ENCODE measurements at regions not wholly inside any gene's neighbourhood (a gene's known extent, or its start where the extent isn't known, plus 50 kb on each side); places are given as distances from the start of the nearest gene placed in this dataset.
"Not testable (repeated sequence)": the region's sequence is repeated elsewhere in the genome, so short reads cannot be mapped to it uniquely, and the experiment has no call there.

DNA sequence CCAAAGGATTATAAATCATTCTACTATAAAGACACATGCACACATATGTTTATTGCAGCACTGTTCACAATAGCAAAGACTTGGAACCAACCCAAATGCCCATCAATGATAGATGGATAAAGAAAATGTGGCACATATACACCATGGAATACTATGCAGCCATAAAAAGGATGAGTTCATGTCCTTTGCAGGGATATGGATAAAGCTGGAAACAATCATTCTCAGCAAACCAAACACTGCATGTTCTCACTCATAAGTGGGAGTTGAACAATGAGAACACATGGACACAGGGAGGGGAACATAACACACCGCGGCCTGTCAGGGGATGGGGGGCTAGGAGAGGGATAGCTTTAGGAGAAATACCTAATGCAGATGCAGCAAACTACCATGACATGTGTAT, 135.1 kb upstream of the PDE4B start:
- H3K4me3 Mint-ChIP-seq; H3K4me1 Mint-ChIP-seq (ENCODE audit: low read depth); H3K27ac Mint-ChIP-seq; H3K27me3 Mint-ChIP-seq; H3K9me3 Mint-ChIP-seq (ENCODE audit: low read depth); H3K36me3 Mint-ChIP-seq: not testable (repeated sequence)

DNA sequence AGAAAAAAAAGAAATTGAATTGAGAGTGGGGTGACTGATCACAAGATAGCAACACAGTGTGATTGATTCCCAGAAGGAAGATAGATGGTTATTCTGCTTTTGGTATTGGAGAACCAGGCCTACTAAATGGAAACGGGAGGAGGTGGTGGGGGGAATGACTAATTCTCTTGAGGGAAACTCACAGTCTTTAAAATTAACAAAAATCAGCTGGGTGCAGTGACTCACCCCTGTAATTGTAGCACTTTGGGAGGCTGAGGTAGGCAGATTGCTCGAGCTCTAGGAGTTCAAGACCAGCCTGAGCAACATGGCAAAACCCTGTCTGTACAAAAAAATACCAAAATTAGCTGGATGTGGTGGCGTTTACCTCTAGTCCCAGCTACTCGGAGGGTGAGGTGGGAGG, 134.6 kb upstream of the PDE4B start:
- Mint-ChIP-seq H3K27me3 (no peaks in the 10 kb centered on the region), H3K4me1 (ENCODE audit: low read depth) (no peaks in the 10 kb centered on the region), H3K9me3 (ENCODE audit: low read depth) (no peaks in the 10 kb centered on the region), H3K4me3 (no peak overlapping the region), H3K27ac (no peak overlapping the region), H3K36me3 (no peaks in the 10 kb centered on the region)

DNA sequence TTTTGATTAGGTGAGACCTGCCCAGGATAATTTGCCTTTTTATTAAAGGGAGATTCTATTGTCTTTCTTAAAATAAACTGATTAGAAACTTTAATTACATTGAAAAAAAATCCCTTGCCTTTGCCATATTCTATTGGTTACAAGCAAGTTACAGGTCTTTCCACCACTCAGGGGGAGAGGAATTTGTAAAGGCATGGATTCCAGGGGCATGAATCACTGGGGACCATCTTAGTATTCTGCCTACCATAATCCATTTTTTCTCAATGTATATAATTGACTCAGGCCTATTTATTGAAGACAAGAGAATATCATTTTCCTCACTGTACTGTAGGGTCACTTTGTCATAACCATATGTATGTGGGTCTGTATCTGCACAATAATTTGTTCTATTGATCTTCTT, 124.3 kb upstream of the PDE4B start:
- Mint-ChIP-seq H3K27ac (no peak overlapping the region), H3K36me3 (peaks cover 6% of the 10 kb centered on the region), H3K4me3 (no peak overlapping the region), H3K9me3 (ENCODE audit: low read depth) (peaks cover 18% of the 10 kb centered on the region), H3K27me3 (peaks cover 21% of the 10 kb centered on the region), H3K4me1 (ENCODE audit: low read depth) (no peaks in the 10 kb centered on the region)

DNA sequence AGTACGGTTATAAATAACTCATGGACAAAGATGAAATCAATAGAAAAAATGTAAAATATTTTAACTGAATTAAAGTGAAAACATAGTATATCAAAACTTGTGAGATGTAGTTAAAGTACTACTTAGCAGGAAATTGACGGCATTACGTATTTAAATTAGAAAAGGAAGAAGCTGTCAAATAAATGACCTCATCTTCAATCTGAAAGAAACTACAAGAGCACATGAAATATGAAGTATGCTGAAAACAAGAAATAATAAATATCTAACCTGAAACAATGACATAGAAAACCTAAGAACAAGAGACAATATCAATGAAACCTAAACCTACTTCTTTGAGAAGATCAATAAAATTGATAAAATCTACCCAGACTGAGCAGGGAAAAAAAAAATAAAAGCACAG, 122.2 kb upstream of the PDE4B start:
- peaks cover 9% of the 10 kb centered on the region for H3K9me3 Mint-ChIP-seq (ENCODE audit: low read depth)
- H3K27ac Mint-ChIP-seq = no peak overlapping the region
- H3K27me3 Mint-ChIP-seq = peaks cover 15% of the 10 kb centered on the region
- H3K4me1 Mint-ChIP-seq (ENCODE audit: low read depth) = no peaks in the 10 kb centered on the region
- no peak overlapping the region for H3K4me3 Mint-ChIP-seq
- peaks cover 5% of the 10 kb centered on the region for H3K36me3 Mint-ChIP-seq

DNA sequence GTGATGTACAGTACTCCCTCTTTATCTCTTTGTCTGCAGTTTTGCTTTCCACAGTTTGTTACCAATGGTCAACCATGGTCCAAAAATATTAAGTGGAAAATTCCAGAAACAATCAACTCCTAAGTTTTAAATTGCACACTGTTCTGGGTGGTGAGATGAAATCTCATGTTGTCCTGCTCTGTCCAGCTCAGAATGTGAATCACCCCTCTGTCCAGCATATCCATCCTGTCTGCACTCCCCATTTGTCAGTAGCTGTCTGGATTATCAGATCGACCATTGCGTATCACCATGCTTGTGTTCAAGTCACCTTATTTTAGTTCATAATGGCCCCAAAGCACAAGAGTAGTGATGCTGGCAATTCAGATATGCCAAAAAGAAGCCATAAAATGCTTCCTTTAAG, 118.2 kb upstream of the PDE4B start:
- H3K36me3 Mint-ChIP-seq = peaks cover 2% of the 10 kb centered on the region
- H3K4me3 Mint-ChIP-seq = no peak overlapping the region
- no peaks in the 10 kb centered on the region for H3K4me1 Mint-ChIP-seq (ENCODE audit: low read depth)

DNA sequence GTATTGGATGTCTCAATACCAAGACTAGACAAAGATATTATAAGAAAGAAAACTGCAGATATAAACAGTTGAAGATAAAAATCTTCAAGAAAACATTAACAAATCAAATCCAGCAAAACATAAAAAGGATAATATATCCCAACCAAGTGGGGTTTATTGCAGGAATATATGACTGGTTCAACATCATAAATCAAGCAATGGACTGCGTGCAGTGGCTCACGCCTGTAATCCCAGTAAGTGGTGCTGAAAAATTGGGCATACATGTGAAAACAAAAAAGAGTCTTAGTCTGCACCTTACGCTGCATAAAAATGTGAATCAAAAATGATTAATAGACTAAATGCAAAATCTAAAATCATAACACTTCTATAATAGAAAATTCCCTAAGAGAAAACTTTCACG, 112.9 kb upstream of the PDE4B start:
- Mint-ChIP-seq H3K9me3 (ENCODE audit: low read depth) (no peaks in the 10 kb centered on the region), H3K4me1 (ENCODE audit: low read depth) (no peaks in the 10 kb centered on the region), H3K27me3 (peaks cover 7% of the 10 kb centered on the region), H3K4me3 (no peak overlapping the region), H3K36me3 (no peaks in the 10 kb centered on the region), H3K27ac (no peak overlapping the region)

More for the DNA sequence above, 118.2 kb upstream of the PDE4B start:
- Mint-ChIP-seq H3K9me3 (ENCODE audit: low read depth) (no peaks in the 10 kb centered on the region), H3K27me3 (peaks cover 5% of the 10 kb centered on the region), H3K27ac (no peak overlapping the region)

DNA sequence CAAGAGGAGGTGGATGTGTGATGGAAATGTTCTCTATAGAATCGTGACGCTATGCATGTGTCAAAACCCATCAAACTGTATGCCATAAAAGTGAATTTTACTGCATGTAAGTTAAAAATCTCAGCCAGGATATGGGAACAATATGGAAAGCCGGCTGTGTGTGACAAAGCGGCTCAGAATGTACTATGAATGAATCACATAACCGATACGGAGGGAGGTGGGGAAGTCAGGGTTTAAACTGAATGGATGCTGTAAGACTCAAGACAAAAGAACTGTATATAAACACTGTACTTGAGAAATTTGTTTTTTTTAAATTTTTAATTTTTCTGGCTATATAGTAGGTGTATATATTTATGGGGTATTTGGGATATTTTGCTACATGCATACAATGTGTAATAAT, 111.6 kb upstream of the PDE4B start:
- Mint-ChIP-seq H3K27ac (no peak overlapping the region), H3K27me3 (peaks cover 7% of the 10 kb centered on the region), H3K4me1 (ENCODE audit: low read depth) (no peaks in the 10 kb centered on the region), H3K4me3 (no peak overlapping the region), H3K9me3 (ENCODE audit: low read depth) (no peaks in the 10 kb centered on the region), H3K36me3 (no peaks in the 10 kb centered on the region)

DNA sequence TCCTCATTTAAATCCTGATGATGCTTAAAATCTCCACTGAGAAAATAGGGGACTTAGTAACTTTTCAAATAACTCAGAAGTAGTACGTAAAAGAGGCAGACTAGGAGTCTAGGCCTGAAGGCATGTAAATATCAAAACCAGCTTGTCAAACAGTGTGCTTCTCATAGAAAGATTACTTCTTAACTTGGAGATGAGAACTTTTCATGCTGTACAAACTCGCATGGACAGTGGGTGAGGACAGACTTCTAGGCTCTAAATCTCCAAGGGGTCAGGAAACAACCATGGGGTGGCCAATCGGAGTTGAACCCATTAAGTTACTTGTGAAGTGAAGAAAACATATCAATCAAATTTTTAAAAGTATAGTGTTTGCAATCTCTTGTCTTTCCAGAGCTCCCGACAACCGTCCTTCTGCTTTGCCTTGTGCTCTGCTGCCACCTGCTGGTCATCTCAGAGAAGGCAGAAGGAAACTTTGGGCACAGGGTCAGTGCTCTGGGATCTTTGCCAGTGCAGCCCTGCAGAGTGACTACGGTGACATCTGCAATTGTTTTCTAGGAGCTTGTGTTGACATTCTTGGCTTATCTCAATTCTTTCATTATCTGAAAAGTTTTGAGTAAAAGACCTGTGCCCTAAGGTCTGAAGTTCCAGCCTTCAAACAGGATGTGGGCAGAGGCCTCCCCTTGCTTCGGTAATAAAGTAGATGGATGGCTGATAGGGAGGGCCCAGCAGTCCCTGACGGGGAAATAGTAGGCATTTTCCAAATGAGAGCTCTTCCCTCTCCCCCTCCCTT, 105.1 kb upstream of the PDE4B start:
- no peak overlapping the region for H3K27ac Mint-ChIP-seq
- H3K4me3 Mint-ChIP-seq = no peak overlapping the region
- no peaks in the 10 kb centered on the region for H3K36me3 Mint-ChIP-seq
- H3K4me1 Mint-ChIP-seq (ENCODE audit: low read depth) = peaks cover 3% of the 10 kb centered on the region
- H3K9me3 Mint-ChIP-seq (ENCODE audit: low read depth) = no peaks in the 10 kb centered on the region
- peaks cover 7% of the 10 kb centered on the region for H3K27me3 Mint-ChIP-seq

DNA sequence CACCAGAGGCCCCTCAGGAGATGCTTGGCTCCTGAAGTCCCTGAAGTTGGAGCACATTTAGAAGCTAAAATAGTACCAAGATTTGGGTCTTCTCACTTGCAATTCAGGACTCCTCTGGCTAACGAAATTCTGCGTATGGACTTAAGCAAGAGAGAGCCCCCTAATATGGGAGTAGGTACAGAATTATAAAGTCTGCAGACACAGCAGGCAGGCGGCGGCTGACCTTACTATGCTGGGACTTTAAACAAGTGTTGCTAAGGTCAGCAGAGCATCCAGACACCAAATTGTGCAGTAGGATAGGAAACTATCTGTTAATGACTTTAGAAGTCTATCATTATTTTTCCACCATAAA, 104.5 kb upstream of the PDE4B start:
- Mint-ChIP-seq H3K4me1 (ENCODE audit: low read depth) (peaks cover 3% of the 10 kb centered on the region), H3K9me3 (ENCODE audit: low read depth) (no peaks in the 10 kb centered on the region), H3K36me3 (no peaks in the 10 kb centered on the region), H3K27me3 (peaks cover 7% of the 10 kb centered on the region), H3K4me3 (no peak overlapping the region), H3K27ac (no peak overlapping the region)

DNA sequence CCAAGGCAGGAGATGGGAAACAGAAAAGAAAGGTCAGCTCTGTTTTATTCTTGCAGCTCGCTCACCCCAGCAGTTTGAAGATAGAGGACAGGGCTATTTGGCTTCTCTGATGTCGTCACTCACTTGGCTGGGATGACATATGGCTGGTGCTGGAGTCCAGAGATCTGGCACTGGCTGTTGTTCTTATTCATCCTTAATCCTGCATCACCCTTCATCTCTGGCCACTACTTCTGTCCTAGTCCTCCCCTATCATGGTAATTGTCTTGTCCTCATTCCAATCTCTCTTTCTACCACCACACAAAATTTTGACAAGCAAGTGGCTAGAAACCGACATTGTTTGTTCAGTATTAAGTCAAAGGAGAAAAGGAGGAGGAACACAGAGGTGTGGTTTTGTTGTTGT, 103.8 kb upstream of the PDE4B start:
- H3K27me3 Mint-ChIP-seq = peaks cover 3% of the 10 kb centered on the region
- no peak overlapping the region for H3K27ac Mint-ChIP-seq
- H3K9me3 Mint-ChIP-seq (ENCODE audit: low read depth) = no peaks in the 10 kb centered on the region
- no peak overlapping the region for H3K4me3 Mint-ChIP-seq
- H3K36me3 Mint-ChIP-seq = no peaks in the 10 kb centered on the region
- H3K4me1 Mint-ChIP-seq (ENCODE audit: low read depth) = peaks cover 3% of the 10 kb centered on the region

DNA sequence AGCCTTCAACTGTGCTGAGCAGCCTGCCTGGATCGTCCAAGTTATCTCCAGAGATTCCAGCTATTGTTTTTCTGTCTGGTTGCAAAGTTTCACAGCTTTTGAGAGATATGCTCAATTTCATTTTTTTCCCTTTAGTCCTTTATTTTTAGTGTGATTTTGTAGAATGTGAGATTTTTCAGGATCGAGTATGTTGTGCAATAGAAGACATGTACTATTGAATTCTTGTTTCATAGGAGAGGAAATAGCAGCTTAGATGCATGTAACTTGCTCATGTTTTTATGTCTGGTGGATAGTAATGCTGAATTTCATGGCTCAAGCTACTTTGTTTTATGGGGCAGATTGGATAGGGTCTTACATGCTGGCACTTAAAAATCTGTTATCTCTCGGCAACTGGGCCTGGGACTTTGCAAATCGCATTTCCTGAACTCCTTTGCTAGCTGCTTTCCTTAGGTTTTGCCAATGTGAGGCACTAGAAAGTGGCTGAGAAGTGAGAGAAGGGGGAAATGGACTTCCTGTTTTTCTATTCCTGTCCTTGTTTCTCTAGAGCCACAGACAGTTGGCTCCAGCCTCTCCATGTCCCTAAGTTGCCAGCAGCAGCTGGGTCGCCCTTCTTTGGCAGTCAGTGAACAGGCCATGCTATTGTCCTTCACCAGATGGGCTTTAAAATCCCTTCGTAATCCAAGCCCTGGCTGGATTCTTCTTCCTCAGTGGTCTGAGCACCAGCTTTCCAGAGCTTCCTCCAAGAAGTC, 101.4 kb upstream of the PDE4B start:
- no peak overlapping the region for H3K4me3 Mint-ChIP-seq
- no peak overlapping the region for H3K27ac Mint-ChIP-seq

DNA sequence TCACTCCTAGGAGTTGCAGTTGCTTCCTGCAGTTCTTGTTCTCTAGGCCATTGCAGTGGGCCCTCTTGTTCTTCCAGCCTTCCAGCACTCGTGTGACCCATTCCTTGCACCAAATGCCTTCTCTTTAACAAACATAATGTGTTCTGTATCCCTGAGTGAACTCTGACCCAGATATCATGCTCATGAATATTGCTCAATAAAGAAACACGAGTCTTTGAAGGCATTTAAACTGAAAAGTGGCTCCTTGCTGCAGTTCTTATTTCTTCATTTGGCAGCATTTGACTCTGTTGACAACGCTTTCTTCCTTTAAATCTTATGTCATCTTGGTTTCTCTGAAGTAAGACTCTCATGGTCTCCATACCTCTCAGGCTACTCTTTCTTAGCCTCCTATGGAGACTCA, 100.7 kb upstream of the PDE4B start:
- peaks cover 3% of the 10 kb centered on the region for H3K4me1 Mint-ChIP-seq (ENCODE audit: low read depth)
- H3K9me3 Mint-ChIP-seq (ENCODE audit: low read depth) = no peaks in the 10 kb centered on the region
- H3K36me3 Mint-ChIP-seq = no peaks in the 10 kb centered on the region
- H3K27me3 Mint-ChIP-seq = no peaks in the 10 kb centered on the region
- H3K27ac Mint-ChIP-seq = no peak overlapping the region
- H3K4me3 Mint-ChIP-seq = no peak overlapping the region

More for the DNA sequence above, 101.4 kb upstream of the PDE4B start:
- peaks cover 3% of the 10 kb centered on the region for H3K4me1 Mint-ChIP-seq (ENCODE audit: low read depth)
- no peaks in the 10 kb centered on the region for H3K36me3 Mint-ChIP-seq
- H3K27me3 Mint-ChIP-seq = peaks cover 1% of the 10 kb centered on the region
- no peaks in the 10 kb centered on the region for H3K9me3 Mint-ChIP-seq (ENCODE audit: low read depth)

DNA sequence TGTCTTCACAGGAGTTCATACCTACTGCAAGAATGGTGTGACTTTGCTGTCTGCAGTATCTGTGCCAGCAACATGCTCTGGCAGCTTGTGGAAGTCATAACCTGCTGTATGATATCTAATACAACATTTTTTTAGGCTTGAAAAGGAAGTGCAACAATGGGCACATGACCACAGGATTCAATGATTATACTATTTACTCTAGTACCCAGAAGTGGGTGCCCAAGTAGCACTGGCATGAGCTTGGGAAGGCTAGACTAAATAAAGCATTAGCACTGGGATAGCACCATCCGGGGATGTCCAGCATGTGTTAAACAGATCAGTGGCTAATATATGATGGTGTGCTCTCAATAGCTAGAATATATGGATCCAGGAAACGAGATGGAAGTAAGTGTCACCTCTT, 98.6 kb upstream of the PDE4B start:
- no peak overlapping the region for H3K27ac Mint-ChIP-seq
- H3K4me1 Mint-ChIP-seq (ENCODE audit: low read depth) = no peaks in the 10 kb centered on the region
- no peaks in the 10 kb centered on the region for H3K36me3 Mint-ChIP-seq
- no peaks in the 10 kb centered on the region for H3K9me3 Mint-ChIP-seq (ENCODE audit: low read depth)
- no peaks in the 10 kb centered on the region for H3K27me3 Mint-ChIP-seq
- H3K4me3 Mint-ChIP-seq = no peak overlapping the region

DNA sequence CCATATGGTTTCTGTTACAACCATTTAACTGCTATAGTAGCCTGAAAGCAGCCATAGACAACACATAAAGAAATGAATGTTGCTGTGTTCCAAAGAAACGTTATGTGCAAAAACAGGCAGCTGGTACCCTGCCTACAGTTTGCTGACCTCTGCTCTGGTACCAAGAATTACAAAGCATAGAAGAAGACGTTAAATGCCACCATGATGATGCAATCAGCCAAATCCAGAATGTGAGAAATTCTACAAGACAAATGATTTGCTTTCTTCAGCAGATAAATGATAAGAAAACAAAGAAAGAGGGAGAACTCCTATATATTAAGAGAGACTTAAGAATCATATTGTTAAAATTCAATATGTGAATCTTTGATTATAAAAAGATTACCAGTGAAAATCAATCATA, 97.8 kb upstream of the PDE4B start:
- Mint-ChIP-seq H3K27me3 (no peaks in the 10 kb centered on the region), H3K4me3 (no peak overlapping the region), H3K4me1 (ENCODE audit: low read depth) (no peaks in the 10 kb centered on the region), H3K9me3 (ENCODE audit: low read depth) (no peaks in the 10 kb centered on the region), H3K27ac (no peak overlapping the region), H3K36me3 (no peaks in the 10 kb centered on the region)

DNA sequence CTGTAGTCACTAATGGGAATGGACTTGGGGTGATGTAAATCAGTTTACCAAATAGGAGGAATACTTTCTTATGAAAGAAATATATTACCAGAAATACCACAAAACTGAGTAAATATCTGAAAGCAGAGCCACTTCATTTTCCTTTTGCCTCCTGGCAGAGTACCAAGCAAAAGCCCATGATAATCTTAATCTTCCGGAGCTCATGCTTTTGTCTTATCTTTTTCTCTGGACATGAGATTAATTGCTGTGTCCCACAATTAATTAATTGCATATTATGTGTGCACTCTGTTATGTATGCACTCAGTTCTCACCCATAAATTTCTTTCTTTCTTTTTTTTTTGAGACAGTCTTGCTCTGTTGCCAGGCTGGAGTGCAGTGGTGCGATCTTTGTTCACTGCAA, 94.1 kb upstream of the PDE4B start:
- Mint-ChIP-seq H3K4me3 (no peak overlapping the region), H3K9me3 (ENCODE audit: low read depth) (no peaks in the 10 kb centered on the region), H3K36me3 (no peaks in the 10 kb centered on the region), H3K27ac (no peak overlapping the region), H3K27me3 (peaks cover under 1% of the 10 kb centered on the region), H3K4me1 (ENCODE audit: low read depth) (no peaks in the 10 kb centered on the region)

DNA sequence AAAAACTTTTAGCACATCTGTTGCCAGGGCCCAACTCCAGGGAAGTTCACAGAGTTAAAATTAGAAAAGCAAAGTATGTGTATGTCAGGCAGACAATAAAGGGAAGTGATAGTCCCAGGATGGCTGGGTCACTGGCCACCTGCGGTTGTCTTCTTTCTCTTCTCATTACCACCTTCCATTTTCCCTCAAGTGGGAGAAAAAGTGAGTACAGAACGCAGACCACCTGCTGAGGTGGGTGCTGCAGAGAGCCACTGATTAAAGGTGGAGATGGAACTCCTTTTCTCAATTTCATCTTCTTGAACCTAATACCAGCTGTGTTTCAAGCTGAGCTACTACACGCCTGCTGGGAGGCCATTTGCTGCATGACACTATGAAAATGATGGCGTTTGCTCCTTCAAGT, 88.8 kb upstream of the PDE4B start:
- H3K4me3 Mint-ChIP-seq = no peak overlapping the region
- no peaks in the 10 kb centered on the region for H3K4me1 Mint-ChIP-seq (ENCODE audit: low read depth)
- H3K36me3 Mint-ChIP-seq = no peaks in the 10 kb centered on the region
- no peak overlapping the region for H3K27ac Mint-ChIP-seq
- peaks cover 9% of the 10 kb centered on the region for H3K27me3 Mint-ChIP-seq
- H3K9me3 Mint-ChIP-seq (ENCODE audit: low read depth) = no peaks in the 10 kb centered on the region

Measured in activated naive CD8-positive, alpha-beta T cell (primary cell).